Activated T-helper 17 cell treated with anti-CD3 and anti-CD28 coated beads, Interleukin-2, amount 50 U/mL, for 72 hours (primary cell): ENCODE measurements at regions not wholly inside any gene's neighbourhood (a gene's known extent, or its start where the extent isn't known, plus 50 kb on each side); places are given as distances from the start of the nearest gene placed in this dataset.
"Not testable (repeated sequence)": the region's sequence is repeated elsewhere in the genome, so short reads cannot be mapped to it uniquely, and the experiment has no call there.

ENCODE experiments used
- ATAC-seq: fragments of 150-1000 bp; cut with Tn5 transposase; replicated peaks from 2 replicates; pipeline ENCODE4 v1.10.0; 2021; ENCODE audit warnings: mild to moderate bottlenecking, moderate library complexity
- H3K27ac Mint-ChIP-seq: one replicate; pipeline ENCODE4 v1.8.0; 2022; ENCODE audit warnings: mixed read lengths
- H3K27me3 Mint-ChIP-seq: one replicate; pipeline ENCODE4 v1.8.0; 2022; ENCODE audit warnings: mixed read lengths
- H3K36me3 Mint-ChIP-seq: one replicate; pipeline ENCODE4 v1.8.0; 2022; ENCODE audit warnings: low read depth, mild to moderate bottlenecking, mixed read lengths
- H3K4me1 Mint-ChIP-seq: one replicate; pipeline ENCODE4 v1.8.0; 2022; ENCODE audit warnings: mixed read lengths
- H3K4me3 Mint-ChIP-seq: one replicate; pipeline ENCODE4 v1.8.0; 2022; ENCODE audit warnings: mild to moderate bottlenecking, mixed read lengths
- H3K9me3 Mint-ChIP-seq: one replicate; pipeline ENCODE4 v1.8.0; 2022; ENCODE audit warnings: mixed read lengths

- no peak for ATAC-seq
- Mint-ChIP-seq H3K9me3 (peaks cover 3% of the 10 kb centered on the region), H3K4me3 (no peak overlapping the region), H3K27me3 (no peaks in the 10 kb centered on the region), H3K4me1 (peaks cover 10% of the 10 kb centered on the region), H3K27ac (no peak overlapping the region), H3K36me3 (no peaks in the 10 kb centered on the region)
Measured at GRCh38 chr10:33067917-33068316, 109.9 kb upstream of the ITGB1 start.

- no peak for ATAC-seq
- Mint-ChIP-seq H3K36me3 (no peaks in the 10 kb centered on the region), H3K9me3 (peaks cover 3% of the 10 kb centered on the region), H3K27ac (no peak overlapping the region), H3K4me1 (peaks cover 10% of the 10 kb centered on the region), H3K4me3 (no peak overlapping the region), H3K27me3 (no peaks in the 10 kb centered on the region)
Measured at GRCh38 chr10:33067481-33067880, 109.5 kb upstream of the ITGB1 start.

GRCh38 chr10:33066558-33067236, 108.7 kb upstream of the ITGB1 start:
- H3K9me3 Mint-ChIP-seq, result peaks cover 3% of the 10 kb centered on the region
- H3K36me3 Mint-ChIP-seq, result no peaks in the 10 kb centered on the region
- H3K4me1 Mint-ChIP-seq, result peaks cover 10% of the 10 kb centered on the region
- no peak for ATAC-seq
- H3K27me3 Mint-ChIP-seq, result no peaks in the 10 kb centered on the region
- no peak overlapping the region for H3K4me3 Mint-ChIP-seq
- H3K27ac Mint-ChIP-seq, result no peak overlapping the region

- Mint-ChIP-seq H3K4me1 (peaks cover 10% of the 10 kb centered on the region), H3K4me3 (no peak overlapping the region), H3K27ac (no peak overlapping the region), H3K9me3 (peaks cover 3% of the 10 kb centered on the region), H3K27me3 (no peaks in the 10 kb centered on the region), H3K36me3 (no peaks in the 10 kb centered on the region)
- no peak for ATAC-seq
Measured at GRCh38 chr10:33065111-33065510, 107.1 kb upstream of the ITGB1 start.

GRCh38 chr10:33064706-33065105, 106.7 kb upstream of the ITGB1 start:
- Mint-ChIP-seq H3K4me1 (peaks cover 10% of the 10 kb centered on the region), H3K9me3 (peaks cover 3% of the 10 kb centered on the region), H3K27ac (no peak overlapping the region), H3K4me3 (no peak overlapping the region), H3K27me3 (no peaks in the 10 kb centered on the region), H3K36me3 (no peaks in the 10 kb centered on the region)
- ATAC-seq, result no peak

- no peak for ATAC-seq
- Mint-ChIP-seq H3K27me3 (no peaks in the 10 kb centered on the region), H3K36me3 (no peaks in the 10 kb centered on the region), H3K9me3 (no peaks in the 10 kb centered on the region), H3K27ac (no peak overlapping the region), H3K4me1 (peaks cover 6% of the 10 kb centered on the region), H3K4me3 (no peak overlapping the region)
Measured at GRCh38 chr10:33057620-33058019, 99.6 kb upstream of the ITGB1 start.

- H3K27me3 Mint-ChIP-seq, result no peaks in the 10 kb centered on the region
- H3K4me1 Mint-ChIP-seq, result peaks cover 6% of the 10 kb centered on the region
- no peak overlapping the region for H3K27ac Mint-ChIP-seq
- no peak overlapping the region for H3K4me3 Mint-ChIP-seq
- no peak for ATAC-seq
- H3K36me3 Mint-ChIP-seq, result no peaks in the 10 kb centered on the region
- H3K9me3 Mint-ChIP-seq, result no peaks in the 10 kb centered on the region
Measured at GRCh38 chr10:33056828-33057596, 99.0 kb upstream of the ITGB1 start.

GRCh38 chr10:33055625-33056024, 97.6 kb upstream of the ITGB1 start:
- peaks cover 6% of the 10 kb centered on the region for H3K4me1 Mint-ChIP-seq
- no peak overlapping the region for H3K4me3 Mint-ChIP-seq
- no peaks in the 10 kb centered on the region for H3K27me3 Mint-ChIP-seq
- H3K36me3 Mint-ChIP-seq, result no peaks in the 10 kb centered on the region
- H3K27ac Mint-ChIP-seq, result no peak overlapping the region
- H3K9me3 Mint-ChIP-seq, result no peaks in the 10 kb centered on the region
- no peak for ATAC-seq

- Mint-ChIP-seq H3K27me3 (no peaks in the 10 kb centered on the region), H3K4me3 (peak overlapping the region; percentile 22), H3K4me1 (no peaks in the 10 kb centered on the region), H3K9me3 (no peaks in the 10 kb centered on the region), H3K36me3 (no peaks in the 10 kb centered on the region), H3K27ac (no peak overlapping the region)
- no peak for ATAC-seq
Measured at GRCh38 chr10:33052915-33053810, 95.1 kb upstream of the ITGB1 start.

- Mint-ChIP-seq H3K27me3 (no peaks in the 10 kb centered on the region), H3K4me1 (no peaks in the 10 kb centered on the region), H3K9me3 (no peaks in the 10 kb centered on the region), H3K36me3 (no peaks in the 10 kb centered on the region), H3K27ac (no peak overlapping the region), H3K4me3 (peak overlapping the region; percentile 22)
- ATAC-seq, result no peak
Measured at GRCh38 chr10:33052263-33052875, 94.3 kb upstream of the ITGB1 start.

- ATAC-seq, H3K4me1 Mint-ChIP-seq, H3K36me3 Mint-ChIP-seq, H3K27me3 Mint-ChIP-seq, H3K9me3 Mint-ChIP-seq: not testable (repeated sequence)
- Mint-ChIP-seq H3K4me3 (peak overlapping the region; percentile 69), H3K27ac (peak overlapping the region; percentile 46)
Measured at GRCh38 chr10:33049963-33050920, 92.2 kb upstream of the ITGB1 start.

GRCh38 chr10:33048223-33048622, 90.2 kb upstream of the ITGB1 start:
- Mint-ChIP-seq H3K9me3 (no peaks in the 10 kb centered on the region), H3K36me3 (no peaks in the 10 kb centered on the region), H3K27ac (no peak overlapping the region), H3K4me1 (no peaks in the 10 kb centered on the region), H3K27me3 (no peaks in the 10 kb centered on the region), H3K4me3 (no peak overlapping the region)
- no peak for ATAC-seq

- no peaks in the 10 kb centered on the region for H3K27me3 Mint-ChIP-seq
- H3K9me3 Mint-ChIP-seq, result no peaks in the 10 kb centered on the region
- no peak overlapping the region for H3K27ac Mint-ChIP-seq
- H3K4me3 Mint-ChIP-seq, result no peak overlapping the region
- H3K4me1 Mint-ChIP-seq, result peaks cover 1% of the 10 kb centered on the region
- ATAC-seq, result no peak
- no peaks in the 10 kb centered on the region for H3K36me3 Mint-ChIP-seq
Measured at GRCh38 chr10:33047655-33048054, 89.6 kb upstream of the ITGB1 start.
